Natural killer cell (primary cell): ENCODE measurements at regions not wholly inside any gene's neighbourhood (a gene's known extent, or its start where the extent isn't known, plus 50 kb on each side); places are given as distances from the start of the nearest gene placed in this dataset.

ENCODE experiments used
- ATAC-seq, 3 donors: fragments of 150-1000 bp in 2 of 3; fragments of 200-7000 bp in 1 of 3; cut with Tn5 transposase; 1 replicate in 1 of 3; 2 replicates in 2 of 3; pipeline ENCODE4 v1.10.0; 2021; ENCODE audit warnings: mild to moderate bottlenecking in 2 of 3, moderate library complexity in 2 of 3
- DNase-seq, 2 donors: peaks; one replicate each; pipeline versions ENCODE4 v3.0.0 to v3.0.0-alpha.2; 2013 to 2021; ENCODE audit warnings: mixed read lengths in 1 of 2
- H3K27ac ChIP-seq: one replicate; pipeline ENCODE4 v1.5.1; 2013; ENCODE audit warnings: mild to moderate bottlenecking, low read length
- H3K27me3 ChIP-seq: one replicate; pipeline ENCODE4 v1.6.1; 2013; ENCODE audit warnings: low read length; ENCODE audit not compliant: control insufficient read depth, insufficient read depth
- H3K36me3 ChIP-seq: one replicate; pipeline ENCODE4 v1.6.1; 2013; ENCODE audit warnings: low read length; ENCODE audit not compliant: control insufficient read depth, insufficient read depth
- H3K4me1 ChIP-seq: one replicate; pipeline ENCODE4 v1.6.1; 2013; ENCODE audit warnings: low read length; ENCODE audit not compliant: control insufficient read depth, insufficient read depth
- H3K4me3 ChIP-seq: one replicate; pipeline ENCODE4 v1.5.1; 2013; ENCODE audit warnings: low read length
- H3K9me3 ChIP-seq: one replicate; pipeline ENCODE4 v1.6.1; 2013; ENCODE audit warnings: low read length; ENCODE audit not compliant: control insufficient read depth, insufficient read depth
- H3K27ac Mint-ChIP-seq, 2 donors: one replicate each; pipeline ENCODE4 v1.8.0; 2022; ENCODE audit warnings: mild to moderate bottlenecking in 2 of 2, mixed read lengths in 2 of 2, moderate library complexity in 1 of 2
- H3K27me3 Mint-ChIP-seq, 2 donors: one replicate each; pipeline ENCODE4 v1.8.0; 2022; ENCODE audit warnings: low read depth in 2 of 2, mixed read lengths in 2 of 2
- H3K36me3 Mint-ChIP-seq: one replicate; pipeline ENCODE4 v1.8.0; 2022; ENCODE audit warnings: mixed read lengths
- H3K4me1 Mint-ChIP-seq, 2 donors: one replicate each; pipeline ENCODE4 v1.8.0; 2022; ENCODE audit warnings: mixed read lengths in 2 of 2
- H3K4me3 Mint-ChIP-seq: one replicate; pipeline ENCODE4 v1.8.0; 2022; ENCODE audit warnings: mild to moderate bottlenecking, moderate library complexity, mixed read lengths
- H3K9me3 Mint-ChIP-seq, 2 donors: one replicate each; pipeline ENCODE4 v1.8.0; 2022; ENCODE audit warnings: mixed read lengths in 2 of 2
- CTCF ChIP-seq: fragments of 200-600 bp; IDR thresholded peaks from one replicate; pipeline ENCODE4 v1.8.0; 2022; ENCODE audit warnings: antibody characterized with exemption
- WGBS: methylation state at CpG from one replicate; pipeline ENCODE4 v1.1.7; 2013; ENCODE audit warnings: missing lambda C conversion rate; ENCODE audit not compliant: insufficient coverage; 5-methylcytosine and 5-hydroxymethylcytosine counted together
- intact Hi-C: fragments of 100-400 bp; cut with micrococcal nuclease; formaldehyde crosslinking; loops from one replicate; pipeline ENCODE4 v1.14.2; 2022

- H3K27ac ChIP-seq, result no peak overlapping the region
- no peak for DNase-seq
- Mint-ChIP-seq H3K27me3 (peaks cover 2 to 5% of the 10 kb centered on the region in 2 donors), H3K4me1 (peaks cover 0 to 6% of the 10 kb centered on the region in 2 donors), H3K27ac (no peak overlapping the region), H3K36me3 (no peaks in the 10 kb centered on the region), H3K4me3 (no peak overlapping the region), H3K9me3 (no peaks in the 10 kb centered on the region)
- intact Hi-C loops, result no loop called here
- H3K4me1 ChIP-seq, result no peaks in the 10 kb centered on the region
- no peaks in the 10 kb centered on the region for H3K27me3 ChIP-seq
- TF ChIP-seq CTCF, result no peak
- H3K9me3 ChIP-seq, result no peaks in the 10 kb centered on the region
- no peaks in the 10 kb centered on the region for H3K36me3 ChIP-seq
- no peak for ATAC-seq
- no peak overlapping the region for H3K4me3 ChIP-seq
Observed at GRCh38 chr4:104868533-104868932, 278.1 kb upstream of the TET2 start.

DNA sequence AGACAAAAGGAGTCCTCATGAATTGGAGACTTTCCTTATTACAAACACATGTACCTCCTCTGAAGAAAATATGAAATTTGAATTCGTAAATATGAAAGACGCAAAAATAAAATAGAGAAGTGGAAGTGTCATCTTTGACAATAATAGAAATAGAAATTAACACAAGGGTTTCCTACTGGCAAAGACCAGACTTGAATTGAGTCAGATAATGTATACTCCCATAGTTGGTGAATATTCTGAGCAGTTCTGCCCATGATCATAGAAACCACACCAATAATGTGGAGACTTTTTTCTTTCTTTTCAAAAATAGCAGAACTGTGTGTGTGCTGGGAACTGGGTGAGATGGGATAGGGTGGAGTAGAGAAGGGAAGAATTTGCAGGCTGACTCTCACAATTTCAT is 277.7 kb upstream of the TET2 start:
- H3K4me1 ChIP-seq, result no peaks in the 10 kb centered on the region

GRCh38 chr4:104869831-104870230 is 276.8 kb upstream of the TET2 start:
- H3K27ac Mint-ChIP-seq, result no peak overlapping the region
- DNase-seq (no peak), ATAC-seq (no peak)
- H3K4me1 Mint-ChIP-seq, result peaks cover 0 to 6% of the 10 kb centered on the region in 2 donors
- no peak overlapping the region for H3K4me3 Mint-ChIP-seq
- H3K9me3 Mint-ChIP-seq, result no peaks in the 10 kb centered on the region
- peaks cover 2 to 5% of the 10 kb centered on the region in 2 donors for H3K27me3 Mint-ChIP-seq
- no peaks in the 10 kb centered on the region for H3K4me1 ChIP-seq
- H3K27me3 ChIP-seq, result no peaks in the 10 kb centered on the region
- intact Hi-C loops, result no loop called here
- no peak overlapping the region for H3K4me3 ChIP-seq
- TF ChIP-seq CTCF, result no peak
- no peaks in the 10 kb centered on the region for H3K9me3 ChIP-seq
- H3K36me3 ChIP-seq, result no peaks in the 10 kb centered on the region
- H3K27ac ChIP-seq, result no peak overlapping the region
- no peaks in the 10 kb centered on the region for H3K36me3 Mint-ChIP-seq
- no CpG with 5 or more reads among the region's 1 CpG for WGBS

More for the DNA sequence above, 277.7 kb upstream of the TET2 start:
- Histone ChIP-seq H3K27me3 (no peaks in the 10 kb centered on the region), H3K36me3 (no peaks in the 10 kb centered on the region), H3K27ac (no peak overlapping the region), H3K9me3 (no peaks in the 10 kb centered on the region), H3K4me3 (no peak overlapping the region)
- TF ChIP-seq CTCF, result no peak
- no peak overlapping the region for H3K27ac Mint-ChIP-seq
- no peaks in the 10 kb centered on the region for H3K36me3 Mint-ChIP-seq
- ATAC-seq (no peak), DNase-seq (no peak)
- no CpG with 5 or more reads among the region's 2 CpGs for WGBS
- no peaks in the 10 kb centered on the region for H3K9me3 Mint-ChIP-seq
- H3K4me3 Mint-ChIP-seq, result no peak overlapping the region
- H3K27me3 Mint-ChIP-seq, result peaks cover 2 to 5% of the 10 kb centered on the region in 2 donors
- peaks cover 0 to 6% of the 10 kb centered on the region in 2 donors for H3K4me1 Mint-ChIP-seq
- intact Hi-C loops, result no loop called here

DNA sequence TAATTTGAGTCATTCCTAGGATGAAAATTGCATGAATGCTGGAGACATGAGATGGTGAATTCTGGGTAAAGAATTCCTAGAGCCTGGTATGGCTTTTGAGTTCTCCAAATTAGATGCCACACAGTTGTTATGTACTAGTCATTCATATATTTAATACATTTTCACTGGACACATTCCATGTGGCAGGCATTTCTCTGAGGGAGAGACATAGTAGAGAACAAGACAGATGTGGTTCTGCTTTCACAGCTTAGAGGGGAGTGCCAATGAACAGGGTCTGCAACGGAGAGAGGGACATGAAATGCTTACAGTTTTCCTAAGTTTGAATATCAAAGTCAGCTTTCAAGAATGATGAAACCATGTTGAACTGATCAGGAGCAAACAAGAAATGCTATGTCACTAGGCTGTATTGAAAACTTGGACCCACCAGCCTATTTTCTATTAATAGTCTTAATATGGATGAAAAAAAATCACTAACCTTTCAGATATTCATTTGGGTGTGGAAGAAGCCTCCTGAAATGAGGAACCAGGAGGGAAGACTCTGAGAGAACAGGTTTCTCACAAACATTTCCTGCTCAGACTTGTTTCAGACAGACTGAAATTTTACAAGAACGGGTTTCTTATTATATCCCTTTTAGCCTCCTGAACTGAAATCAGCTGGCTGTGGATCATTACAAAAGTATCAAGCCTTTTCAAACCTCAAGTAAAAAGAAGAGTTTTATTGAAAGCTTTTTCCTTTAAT is 276.0 kb upstream of the TET2 start:
- Histone ChIP-seq H3K4me3 (no peak overlapping the region), H3K36me3 (no peaks in the 10 kb centered on the region), H3K27ac (no peak overlapping the region), H3K9me3 (no peaks in the 10 kb centered on the region), H3K27me3 (no peaks in the 10 kb centered on the region), H3K4me1 (no peaks in the 10 kb centered on the region)
- DNase-seq, result no peak
- intact Hi-C loops, result no loop called here
- H3K4me3 Mint-ChIP-seq, result no peak overlapping the region
- WGBS, result 74% methylated on average over 1 of the region's 2 CpGs
- no peaks in the 10 kb centered on the region for H3K36me3 Mint-ChIP-seq
- H3K9me3 Mint-ChIP-seq, result no peaks in the 10 kb centered on the region
- H3K27me3 Mint-ChIP-seq, result peaks cover 2 to 5% of the 10 kb centered on the region in 2 donors
- H3K4me1 Mint-ChIP-seq, result peaks cover 0 to 6% of the 10 kb centered on the region in 2 donors
- ATAC-seq, result no peak
- no peak for TF ChIP-seq CTCF
- H3K27ac Mint-ChIP-seq, result no peak overlapping the region
